ENCODE measurements at regions not wholly inside any gene's neighbourhood (a gene's known extent, or its start where the extent isn't known, plus 50 kb on each side); places are given as distances from the start of the nearest gene placed in this dataset.

- TF ChIP-seq CTCF (IDR thresholded peaks at IDR 0.05): no peak
- no peak for TF ChIP-seq POLR2A (IDR thresholded peaks at IDR 0.05)
These were observed 316.2 kb downstream of the STIM2 start for GRCh38 chr4:27176881-27177280.
